SKM-1 treated with dmso at 0.1 percent for 144 hours (cell line): ENCODE measurements at regions not wholly inside any gene's neighbourhood (a gene's known extent, or its start where the extent isn't known, plus 50 kb on each side); places are given as distances from the start of the nearest gene placed in this dataset.
A peak's percentile ranks its signal among the peaks of the same experiment; 100 is the strongest.
"Not testable (repeated sequence)": the region's sequence is repeated elsewhere in the genome, so short reads cannot be mapped to it uniquely, and the experiment has no call there.

Experiments used
- DNase-seq: peaks from one replicate; lab custom pipeline; 2025; ENCODE audit not compliant: unreplicated experiment; lab: John Stamatoyannopoulos, UW

DNA sequence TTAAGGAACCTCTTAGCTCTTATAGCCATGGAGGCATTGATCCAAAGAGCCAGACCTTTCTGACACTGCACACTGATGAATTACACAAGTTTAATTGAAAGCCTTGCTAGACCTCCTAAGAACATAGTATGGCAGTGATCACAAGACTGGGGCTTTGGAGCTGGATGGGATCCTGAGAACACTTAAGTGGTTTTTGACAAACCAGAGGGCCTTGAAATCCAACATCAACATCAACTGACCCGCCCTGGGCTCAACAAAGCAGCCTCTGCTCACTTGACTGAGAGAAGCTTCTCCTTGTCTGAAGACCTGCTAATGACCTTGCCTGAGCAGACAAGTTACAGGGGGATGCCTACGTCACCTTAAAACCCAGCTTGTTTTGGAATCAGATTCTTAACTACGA is 257.6 kb downstream of the KLF13 start:
- DNase-seq, result no peak

- DNase-seq, result no peak
These were observed 258.6 kb downstream of the KLF13 start for GRCh38 chr15:31585240-31585639.

- DNase-seq, result no peak
These were observed 260.2 kb downstream of the KLF13 start for GRCh38 chr15:31586841-31587240.

DNA sequence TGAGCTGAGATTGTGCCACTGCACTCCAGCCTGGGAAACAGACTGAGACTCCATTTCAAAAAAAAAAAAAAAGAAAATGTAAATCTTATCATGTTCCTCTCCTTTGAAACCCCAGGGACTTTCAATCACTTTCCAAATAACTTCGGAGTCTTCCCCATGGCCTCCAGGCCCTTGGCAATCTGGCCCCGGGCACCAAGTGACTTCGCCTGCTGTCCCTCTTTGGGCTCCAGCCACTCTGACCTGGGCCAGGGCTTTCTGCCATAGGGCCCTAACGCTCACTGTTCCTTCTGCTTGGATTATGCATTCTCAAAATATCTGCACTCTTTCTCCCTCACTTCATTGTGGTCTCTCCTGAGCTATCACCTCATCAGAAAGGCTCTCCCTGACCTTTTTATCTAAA is 260.9 kb downstream of the KLF13 start:
- DNase-seq, result no peak

- no peak for DNase-seq
These were observed 264.0 kb downstream of the KLF13 start for GRCh38 chr15:31590609-31591008.

DNA sequence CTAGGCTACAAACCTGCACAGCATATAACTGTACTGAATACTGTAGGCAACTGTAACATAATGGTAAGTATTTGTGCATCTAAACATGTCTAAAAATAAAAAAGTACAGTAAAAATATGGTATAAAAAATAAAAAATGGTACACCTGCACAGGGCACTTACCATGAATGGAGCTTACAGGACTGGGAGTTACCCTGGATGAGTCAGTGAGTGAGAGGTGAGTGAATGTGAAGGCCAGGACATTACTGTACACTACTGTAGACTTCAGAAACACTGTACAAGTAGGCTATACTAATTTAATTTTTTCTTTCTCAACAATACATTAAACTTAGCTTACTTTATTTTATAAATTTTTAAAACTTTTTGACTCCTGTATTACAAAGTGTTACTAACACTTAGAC is 265.3 kb downstream of the KLF13 start:
- no peak for DNase-seq

DNA sequence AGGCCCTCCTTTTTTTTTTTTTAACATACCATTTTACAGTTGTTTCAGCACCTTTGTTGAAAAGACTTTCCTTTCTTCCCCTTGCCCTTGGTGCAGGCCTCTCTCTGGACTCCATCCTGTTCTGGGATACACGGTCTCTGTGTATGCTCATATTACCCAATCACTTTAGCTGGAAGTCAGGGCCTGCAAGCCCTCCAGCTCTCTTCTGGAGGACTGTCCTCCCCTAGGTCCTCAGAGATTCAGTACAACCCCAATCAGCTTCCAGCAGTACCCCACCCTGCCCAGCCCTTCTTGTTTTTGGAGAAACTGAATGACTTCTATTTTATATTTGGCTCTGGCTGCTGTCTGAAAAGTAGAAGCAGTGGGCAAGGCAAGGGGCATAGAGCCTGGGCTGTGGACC is 270.8 kb downstream of the KLF13 start:
- DNase-seq, result no peak

- no peak for DNase-seq
These were observed 272.0 kb downstream of the KLF13 start for GRCh38 chr15:31598620-31599019.

DNA sequence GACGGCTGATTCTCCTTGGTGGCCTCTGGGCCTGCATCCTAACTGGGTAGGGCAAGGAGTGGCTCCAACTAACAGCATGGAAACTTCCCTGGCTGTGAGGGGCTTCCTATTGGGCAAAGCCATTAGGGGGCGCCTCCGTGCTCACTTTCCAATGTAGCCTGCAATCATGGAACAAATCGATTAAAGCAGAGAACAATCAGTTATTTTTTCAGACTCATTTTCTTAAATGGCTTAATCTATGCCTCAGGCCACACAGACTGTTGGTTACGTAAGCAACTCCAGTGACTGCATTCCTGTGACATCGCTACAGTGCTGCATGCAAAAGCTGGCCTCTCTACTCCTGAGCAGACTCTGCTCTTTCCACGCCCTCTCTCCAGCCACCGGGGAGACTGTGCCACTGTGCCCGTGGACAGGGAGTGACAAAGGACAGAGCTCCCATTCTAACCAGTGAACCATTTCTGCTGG is 278.9 kb downstream of the KLF13 start:
- DNase-seq, result no peak

DNA sequence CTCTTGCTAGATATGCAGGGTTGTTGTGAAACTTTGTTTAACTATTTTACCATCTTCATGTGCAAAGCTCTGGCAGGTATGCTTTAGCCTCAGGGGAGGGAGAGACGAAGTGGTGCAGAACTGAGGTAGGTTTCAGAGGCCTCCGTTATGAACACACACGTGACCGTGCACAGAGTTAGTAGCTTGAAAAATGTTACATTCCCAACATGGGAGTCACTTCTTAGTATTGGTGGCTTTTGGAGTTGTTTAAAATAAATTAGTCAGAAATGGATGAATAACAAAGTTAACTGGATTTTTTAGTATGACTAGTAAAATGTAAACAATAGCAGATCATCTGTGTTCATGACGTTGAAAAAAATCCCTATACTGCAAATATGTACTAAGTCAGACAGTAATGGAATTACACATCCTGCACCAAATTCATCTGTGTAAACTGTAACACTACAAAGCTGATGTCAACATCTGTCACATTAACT is 279.6 kb downstream of the KLF13 start:
- DNase-seq, result no peak

GRCh38 chr15:31606931-31607497 is 280.4 kb downstream of the KLF13 start:
- no peak for DNase-seq

- no peak for DNase-seq
These were observed 281.0 kb downstream of the KLF13 start for GRCh38 chr15:31607656-31608055.

DNA sequence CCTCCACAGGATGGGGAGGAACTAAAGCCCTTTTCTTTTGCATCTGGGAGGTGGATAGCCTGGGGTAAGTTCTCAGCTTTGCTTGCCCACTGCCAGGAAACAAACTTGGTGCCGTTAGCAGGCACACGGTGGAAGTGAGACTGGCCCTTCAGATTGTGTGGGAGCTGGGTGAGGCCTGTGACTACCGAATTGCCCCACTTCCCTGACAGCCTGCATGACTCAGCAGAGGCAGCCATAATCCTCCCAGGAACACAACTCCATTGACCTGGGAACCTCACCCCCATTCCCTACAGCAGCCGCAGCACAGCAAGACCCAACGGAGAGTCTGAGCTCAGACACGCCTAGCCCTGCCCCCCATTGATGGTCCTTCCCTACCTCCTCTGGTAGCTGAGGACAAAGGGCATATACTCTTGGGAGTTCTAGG is 282.6 kb downstream of the KLF13 start:
- DNase-seq, result no peak

DNA sequence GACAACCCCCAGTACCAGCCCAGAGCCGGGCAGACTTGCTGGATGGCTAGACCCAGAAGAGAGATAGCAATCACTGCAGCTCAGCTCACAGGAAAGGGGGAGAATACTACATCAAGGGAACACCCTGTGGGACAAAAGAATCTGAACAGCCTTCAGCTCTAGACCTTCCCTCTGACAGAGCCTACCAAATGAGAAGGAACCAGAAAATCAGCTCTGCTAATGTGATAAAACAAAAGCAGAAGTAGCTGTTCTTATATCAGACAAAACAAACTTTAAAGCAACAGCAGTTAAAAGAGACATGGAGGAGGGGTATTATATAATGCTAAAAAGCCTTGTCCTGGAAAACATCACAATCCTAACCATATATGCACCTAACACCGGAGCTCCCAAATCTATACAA is 283.3 kb downstream of the KLF13 start:
- DNase-seq, result no peak

DNA sequence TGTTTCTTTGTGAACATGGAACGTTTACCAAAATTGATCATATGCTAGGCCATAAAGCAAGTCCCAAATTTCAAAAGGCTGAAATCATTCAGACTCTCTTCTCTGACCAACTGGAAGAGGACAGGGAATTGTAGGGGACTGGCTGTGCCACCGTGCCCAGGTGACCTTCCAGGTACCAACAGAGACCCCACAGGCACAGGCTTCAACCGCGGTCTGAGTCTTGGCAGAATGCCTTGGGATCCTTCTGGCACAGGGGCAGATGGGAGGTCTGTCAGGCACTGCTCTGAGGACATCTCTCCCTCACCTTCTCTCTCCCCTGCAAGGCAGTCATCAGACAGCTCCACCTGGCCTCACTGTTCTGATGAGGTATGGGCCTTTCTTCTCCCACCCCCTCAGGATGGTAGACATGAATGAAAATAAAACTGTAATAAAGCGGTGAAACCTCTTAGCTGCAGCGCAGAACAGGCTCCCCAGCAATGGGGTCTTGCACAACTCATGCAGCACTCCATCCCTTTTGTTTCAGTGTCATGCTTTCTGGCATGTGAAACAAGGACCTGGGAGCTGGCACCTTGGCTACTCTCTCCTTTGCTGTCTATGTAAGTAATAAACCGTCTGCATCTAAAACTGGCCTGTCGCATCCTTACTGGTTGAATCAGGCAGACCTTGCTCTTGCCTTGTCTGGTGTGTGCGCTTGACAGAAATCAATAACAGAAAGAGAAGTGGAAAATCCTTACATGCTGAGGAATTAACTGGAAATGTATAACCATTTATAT is 289.2 kb downstream of the KLF13 start:
- no peak for DNase-seq

GRCh38 chr15:31623297-31623696 is 296.7 kb downstream of the KLF13 start:
- DNase-seq, result not testable (repeated sequence)

- DNase-seq, result not testable (repeated sequence)
These were observed 297.5 kb downstream of the KLF13 start for GRCh38 chr15:31624115-31624514.

- DNase-seq, result not testable (repeated sequence)
These were observed 309.1 kb downstream of the KLF13 start for GRCh38 chr15:31635715-31636114.

DNA sequence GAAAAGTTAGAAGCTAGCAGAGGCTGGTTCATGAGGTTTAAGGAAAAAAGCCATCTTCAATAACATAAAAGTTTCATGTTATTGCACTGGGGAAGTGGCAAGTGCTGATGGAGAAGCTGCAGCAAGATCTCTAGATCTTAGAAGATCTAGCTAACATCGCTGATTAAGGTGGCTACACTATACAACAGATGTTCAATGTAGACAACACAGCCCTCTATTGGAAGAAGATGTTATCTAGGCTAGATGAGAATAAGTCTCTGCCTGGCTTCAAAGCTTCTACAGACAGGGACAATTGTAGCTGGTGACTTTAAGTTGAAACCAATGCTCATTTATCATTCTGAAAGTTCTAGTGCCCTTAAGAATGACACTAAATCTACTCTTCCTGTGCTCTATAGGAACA is 310.3 kb downstream of the KLF13 start:
- not testable (repeated sequence) for DNase-seq

GRCh38 chr15:31643955-31644354 is 317.3 kb downstream of the KLF13 start:
- DNase-seq, result not testable (repeated sequence)

DNA sequence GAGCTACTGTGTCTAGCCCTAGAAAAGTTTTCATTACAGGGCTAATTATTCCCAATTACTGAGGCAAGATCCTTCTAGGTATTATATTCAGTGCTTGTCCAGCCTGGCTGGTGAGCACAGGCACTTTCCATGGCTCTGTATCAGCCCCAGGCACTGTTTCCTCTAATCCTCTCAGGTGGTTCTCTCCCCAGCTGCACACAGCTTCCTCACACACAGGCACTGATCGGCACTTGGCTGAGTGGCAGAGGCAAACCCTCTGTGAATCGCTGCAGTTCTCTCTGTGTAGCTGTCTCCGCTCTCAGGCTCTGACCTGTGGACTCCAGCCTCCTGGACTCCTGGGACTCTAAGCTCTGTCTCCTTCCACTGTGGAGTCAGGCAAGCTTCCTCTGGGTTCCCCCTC is 318.1 kb downstream of the KLF13 start:
- DNase-seq, result not testable (repeated sequence)

DNA sequence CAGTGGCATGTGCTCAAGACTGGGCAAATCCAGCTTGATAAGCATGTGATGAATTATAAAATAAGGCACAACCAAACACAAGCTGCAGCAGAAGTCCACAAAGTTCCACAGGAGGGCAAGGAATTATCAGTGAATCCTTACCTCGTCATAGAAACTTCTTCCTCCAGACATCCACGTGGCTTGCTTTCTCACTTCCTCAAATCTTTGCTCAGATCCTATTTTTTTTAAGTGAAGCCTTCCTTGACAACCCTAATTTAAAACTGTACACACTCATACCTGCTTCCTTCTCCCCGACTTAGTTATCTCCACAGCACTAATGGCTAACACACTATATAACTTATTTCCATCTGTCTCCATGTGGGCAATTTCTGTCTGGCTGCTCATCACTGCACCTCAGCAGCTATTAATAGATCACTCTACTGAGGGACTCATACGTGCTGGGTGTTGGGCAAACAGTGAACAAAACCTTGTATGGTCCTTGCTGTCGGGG is 320.7 kb downstream of the KLF13 start:
- peak; percentile 48 for DNase-seq
